Adrenal gland (tissue), 5 donors: ENCODE measurements at regions not wholly inside any gene's neighbourhood (a gene's known extent, or its start where the extent isn't known, plus 50 kb on each side); places are given as distances from the start of the nearest gene placed in this dataset.

Source experiments
- POLR2A ChIP-seq, 2 donors: fragments of 450-650 bp; IDR thresholded peaks; one replicate each; pipeline ENCODE4 v1.6.1; 2017; ENCODE audit warnings: antibody characterized with exemption in 2 of 2, mild to moderate bottlenecking in 2 of 2, moderate library complexity in 1 of 2
- TF ChIP-seq, protein P1 (sequence below), 6 experiments: fragments of 450-650 bp in 4 of 6; fragments of 200-600 bp in 2 of 6; sonication (generic) in 1 of 6; IDR thresholded peaks; 1 replicate in 5 of 6; 2 replicates in 1 of 6; pipeline versions ENCODE4 v1.5.1 to v1.8.0; 2016 to 2021; ENCODE audit warnings: antibody characterized with exemption in 6 of 6, mild to moderate bottlenecking in 2 of 6, moderate library complexity in 1 of 6
- donor health status: DM: no; HTN: no; CAD: no.

- TF ChIP-seq, protein P1, sequence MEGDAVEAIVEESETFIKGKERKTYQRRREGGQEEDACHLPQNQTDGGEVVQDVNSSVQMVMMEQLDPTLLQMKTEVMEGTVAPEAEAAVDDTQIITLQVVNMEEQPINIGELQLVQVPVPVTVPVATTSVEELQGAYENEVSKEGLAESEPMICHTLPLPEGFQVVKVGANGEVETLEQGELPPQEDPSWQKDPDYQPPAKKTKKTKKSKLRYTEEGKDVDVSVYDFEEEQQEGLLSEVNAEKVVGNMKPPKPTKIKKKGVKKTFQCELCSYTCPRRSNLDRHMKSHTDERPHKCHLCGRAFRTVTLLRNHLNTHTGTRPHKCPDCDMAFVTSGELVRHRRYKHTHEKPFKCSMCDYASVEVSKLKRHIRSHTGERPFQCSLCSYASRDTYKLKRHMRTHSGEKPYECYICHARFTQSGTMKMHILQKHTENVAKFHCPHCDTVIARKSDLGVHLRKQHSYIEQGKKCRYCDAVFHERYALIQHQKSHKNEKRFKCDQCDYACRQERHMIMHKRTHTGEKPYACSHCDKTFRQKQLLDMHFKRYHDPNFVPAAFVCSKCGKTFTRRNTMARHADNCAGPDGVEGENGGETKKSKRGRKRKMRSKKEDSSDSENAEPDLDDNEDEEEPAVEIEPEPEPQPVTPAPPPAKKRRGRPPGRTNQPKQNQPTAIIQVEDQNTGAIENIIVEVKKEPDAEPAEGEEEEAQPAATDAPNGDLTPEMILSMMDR (IDR thresholded peaks at IDR 0.05): no peak
- no peak for TF ChIP-seq POLR2A (IDR thresholded peaks at IDR 0.05)
These were observed 194.6 kb upstream of the KRR1 start for GRCh38 chr12:75705749-75706711.
